RKO (cell line): ENCODE measurements at regions not wholly inside any gene's neighbourhood (a gene's known extent, or its start where the extent isn't known, plus 50 kb on each side); places are given as distances from the start of the nearest gene placed in this dataset.
A peak's percentile ranks its signal among the peaks of the same experiment; 100 is the strongest.
"Not testable (repeated sequence)": the region's sequence is repeated elsewhere in the genome, so short reads cannot be mapped to it uniquely, and the experiment has no call there.

Experiments used
- DNase-seq: peaks from one replicate; pipeline ENCODE4 v3.0.0-alpha.2; 2016; ENCODE audit warnings: low spot score

DNA sequence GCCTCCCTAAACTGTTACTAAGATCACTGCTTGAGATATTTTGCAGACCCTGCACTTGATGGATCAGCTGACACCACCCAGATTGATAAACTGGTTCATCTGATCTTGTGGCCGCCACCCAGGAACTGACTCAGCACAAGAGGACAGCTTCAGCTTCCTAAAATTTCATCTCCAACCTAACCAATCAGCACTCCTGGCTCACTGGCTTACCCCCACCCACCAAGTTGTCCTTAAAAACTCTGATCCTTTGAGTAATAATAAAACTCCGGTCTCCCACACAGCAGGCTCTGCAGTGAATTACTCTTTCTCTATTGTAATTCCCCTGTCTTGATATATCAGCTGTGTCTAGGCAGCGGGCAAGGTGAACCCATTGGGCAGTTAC, 174.8 kb downstream of the UTP18 start:
- no peak for DNase-seq

DNA sequence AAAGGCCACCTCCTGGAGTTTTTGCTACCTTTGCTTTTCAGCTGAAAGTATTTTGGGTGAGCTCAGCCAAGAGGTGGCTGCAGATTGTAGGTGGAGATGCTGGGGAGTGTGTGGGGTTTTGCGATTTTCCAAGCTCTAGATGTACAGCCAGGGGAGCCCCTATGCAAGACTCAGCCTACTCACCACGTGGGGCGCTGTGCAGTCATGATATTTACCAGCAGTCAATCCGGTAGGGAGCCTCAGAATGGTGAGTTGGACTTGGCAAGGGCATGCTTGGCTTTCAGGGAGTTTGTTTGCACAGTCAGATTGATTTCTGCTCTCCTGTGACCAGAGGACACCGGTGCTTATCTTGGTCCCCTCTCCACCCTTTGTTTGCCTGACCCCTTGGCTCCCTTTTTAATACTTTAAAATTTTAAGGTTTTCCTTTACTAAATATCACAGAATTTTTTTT, 175.3 kb downstream of the UTP18 start:
- peak; percentile 78 for DNase-seq

DNA sequence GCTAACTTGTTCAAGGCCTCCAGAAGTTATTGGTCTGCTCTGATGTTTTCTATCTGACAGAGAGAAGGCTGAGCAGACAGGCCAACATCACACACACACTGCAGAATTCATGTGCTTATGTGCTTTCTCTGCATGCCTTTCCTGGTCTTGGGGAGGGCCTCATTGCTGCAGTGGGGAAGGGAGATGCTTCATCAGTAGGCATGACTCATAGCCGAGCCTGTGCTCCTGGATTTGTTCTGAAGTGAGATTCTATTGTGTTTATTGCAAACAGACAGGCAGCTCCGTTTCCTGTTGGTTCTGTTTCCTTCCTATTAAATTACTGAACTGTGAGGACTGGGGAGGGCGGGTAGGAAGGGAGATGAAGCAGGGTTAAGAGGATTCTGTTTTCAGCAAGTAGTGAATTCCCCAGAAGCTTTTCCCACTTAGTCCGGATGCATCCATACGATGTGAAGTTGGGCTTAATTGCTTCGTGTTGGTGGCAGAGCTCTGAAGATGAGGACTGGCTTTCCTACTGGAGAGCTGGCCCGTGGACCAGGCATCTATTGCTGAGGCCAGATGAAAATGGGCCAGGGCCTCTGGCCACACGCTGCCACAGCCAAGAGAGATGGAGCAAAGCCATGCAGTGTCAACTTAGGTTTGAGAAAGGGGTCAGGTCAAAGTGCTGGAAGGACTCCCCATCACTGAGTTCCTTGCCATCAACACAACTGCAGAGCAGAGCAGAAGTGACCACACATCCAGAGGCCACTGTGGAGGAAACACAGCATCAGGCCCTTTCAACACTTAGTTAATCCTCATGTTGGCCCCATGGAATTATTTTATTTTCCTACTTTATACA, 179.3 kb downstream of the UTP18 start:
- peak; percentile 25 for DNase-seq

DNA sequence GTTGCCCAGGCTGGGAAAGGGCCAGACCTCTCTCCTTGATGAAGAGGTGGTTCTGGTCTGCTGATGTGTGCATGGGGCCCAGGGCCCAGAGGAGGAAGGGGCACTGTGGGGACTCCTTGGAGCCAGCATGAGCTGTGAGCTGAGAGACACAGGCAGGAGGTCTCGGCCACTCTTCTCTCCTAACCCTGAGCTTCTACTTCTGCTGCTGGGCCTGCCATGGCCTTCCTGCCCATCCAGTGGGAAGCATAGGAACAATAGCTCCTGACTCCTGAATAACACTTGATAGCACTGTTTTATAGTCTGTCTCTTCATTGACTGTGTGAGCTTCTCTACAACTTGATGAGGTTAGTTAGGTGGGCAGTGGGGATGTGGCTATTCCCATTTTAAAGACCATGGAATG, 181.1 kb downstream of the UTP18 start:
- no peak for DNase-seq

DNA sequence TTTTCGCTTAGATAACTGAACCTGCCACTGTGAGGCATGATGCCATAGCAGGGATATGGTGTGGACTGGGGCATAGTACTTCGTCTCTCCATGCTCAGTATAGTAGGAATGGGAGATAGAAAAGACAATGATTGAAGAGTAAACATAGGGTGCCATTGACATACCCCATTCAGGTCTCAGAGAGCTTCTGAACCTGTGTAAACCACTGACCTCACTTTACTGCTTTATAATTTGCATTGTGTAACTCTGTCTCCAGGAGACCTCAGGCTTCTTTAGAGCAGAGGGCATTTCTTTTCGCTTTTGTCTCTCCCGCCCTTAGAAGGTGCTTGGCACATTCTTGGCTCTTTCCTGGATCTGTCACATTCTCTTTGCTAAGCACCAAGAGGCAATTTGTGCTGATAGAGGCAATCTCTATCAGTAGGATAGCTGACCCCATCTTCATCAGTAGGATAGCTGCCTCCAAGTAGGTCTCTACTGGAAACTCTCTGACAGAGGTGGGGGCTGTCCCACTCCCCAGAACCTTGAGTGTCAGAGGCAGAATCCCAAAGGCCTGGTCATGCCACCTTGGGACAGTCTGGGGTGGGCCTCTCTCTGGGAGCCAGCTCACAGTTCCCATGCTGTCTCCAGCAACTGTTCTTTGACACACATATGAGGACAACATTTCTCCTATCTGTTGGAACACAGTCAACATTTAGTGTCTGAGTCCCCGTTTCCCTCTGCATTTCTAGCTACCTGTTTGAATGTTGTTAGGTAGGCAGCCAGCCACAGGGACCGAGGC, 181.9 kb downstream of the UTP18 start:
- no peak for DNase-seq

DNA sequence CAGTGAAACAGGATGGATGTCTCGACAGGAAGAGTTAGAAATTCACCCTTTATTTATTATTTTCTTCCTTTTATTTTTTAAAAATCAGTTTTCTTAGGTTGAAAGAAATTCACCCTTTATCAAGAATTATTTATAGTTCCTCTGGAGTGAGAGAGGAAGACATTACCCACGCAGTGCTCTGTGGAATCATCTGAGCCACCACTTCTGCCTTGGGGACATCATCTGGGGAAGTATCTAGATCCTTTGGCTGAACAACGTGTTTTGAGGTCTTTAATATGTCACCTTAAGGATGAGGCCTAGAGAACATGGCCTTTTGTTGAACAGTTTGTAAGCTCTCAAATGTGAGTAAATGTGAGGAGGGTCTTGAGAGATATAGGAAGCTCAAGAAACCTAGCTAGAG, 183.3 kb downstream of the UTP18 start:
- DNase-seq = no peak

DNA sequence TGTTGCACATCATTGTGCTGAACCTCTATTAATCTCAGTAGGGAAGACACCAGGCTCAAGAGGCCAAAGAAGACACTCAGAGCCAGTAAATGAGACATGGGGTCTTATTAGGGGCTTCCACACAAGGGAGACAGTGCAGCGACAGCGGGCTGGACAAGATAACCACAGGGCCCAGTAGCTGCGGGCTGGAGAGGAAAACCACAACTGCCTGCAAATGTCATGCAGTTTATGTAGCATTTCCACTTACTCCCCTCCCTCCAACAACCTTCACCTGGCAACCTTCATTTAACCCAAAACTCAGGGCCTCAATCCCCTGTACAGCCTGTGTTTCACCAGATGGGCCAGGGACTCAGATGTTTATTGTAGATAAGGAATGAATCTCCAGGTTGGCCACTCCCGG, 185.6 kb downstream of the UTP18 start:
- DNase-seq = no peak

DNA sequence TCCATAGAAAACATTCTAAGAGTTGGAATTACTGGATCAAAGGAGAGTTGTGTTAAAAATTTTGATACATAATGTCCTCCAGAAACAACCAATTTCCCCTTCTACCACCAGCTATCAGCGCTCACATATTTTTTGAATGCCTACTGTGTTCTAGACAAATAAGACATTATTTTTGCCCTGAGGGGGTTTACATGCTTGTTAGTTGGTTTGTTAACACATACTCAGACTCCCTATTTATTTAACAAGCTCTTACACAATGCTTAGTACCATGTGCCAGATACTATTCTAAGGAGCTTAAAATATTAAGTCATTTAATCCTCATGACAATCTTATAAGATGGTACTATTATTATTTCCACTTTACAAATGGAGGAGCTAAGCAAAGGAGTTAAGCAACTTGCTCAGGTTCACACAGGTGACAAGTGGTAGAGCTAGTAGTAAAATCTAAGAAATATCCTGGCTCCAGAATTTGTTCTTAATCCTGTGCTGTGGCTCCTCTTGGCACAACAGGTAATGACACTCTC, 194.2 kb downstream of the UTP18 start:
- no peak for DNase-seq

DNA sequence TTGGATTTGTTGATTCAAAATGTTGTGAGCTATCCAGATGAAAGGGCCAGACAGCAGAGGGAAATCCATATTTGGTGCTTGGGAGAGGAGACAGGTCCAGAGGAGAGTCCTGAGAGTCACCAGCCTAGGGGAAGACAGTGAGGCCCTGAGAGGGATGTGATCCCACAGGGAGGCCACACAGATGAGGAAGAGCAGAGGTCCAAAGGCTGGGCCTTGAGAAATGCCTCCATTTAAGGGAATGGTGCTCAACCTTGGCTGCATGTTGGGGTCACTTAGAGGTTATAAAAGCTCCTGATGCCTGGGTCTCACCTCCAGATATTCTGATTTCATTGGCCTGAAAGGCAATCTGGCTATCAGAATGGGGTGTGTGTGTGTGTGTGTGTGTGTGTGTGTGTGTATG, 194.9 kb downstream of the UTP18 start:
- DNase-seq = no peak

DNA sequence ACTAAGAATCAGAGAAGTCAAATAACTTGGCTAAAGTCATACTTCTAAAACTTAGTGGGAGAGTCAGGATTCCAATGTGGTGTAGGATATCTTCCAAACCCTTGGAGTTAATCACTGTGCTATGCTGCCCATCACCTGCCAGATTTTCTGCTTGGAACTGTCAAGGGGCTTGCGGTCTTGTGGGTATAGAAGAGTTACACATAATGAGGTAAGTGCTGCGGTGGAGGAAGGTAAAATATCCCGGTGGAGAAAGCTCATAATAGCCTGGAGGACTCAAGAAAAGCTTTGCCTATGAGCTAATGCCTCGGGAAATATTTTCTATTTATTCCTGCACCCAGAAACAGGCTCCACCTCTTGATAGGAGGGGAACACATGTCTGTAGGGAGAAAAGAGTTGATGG, 195.6 kb downstream of the UTP18 start:
- DNase-seq = no peak

DNA sequence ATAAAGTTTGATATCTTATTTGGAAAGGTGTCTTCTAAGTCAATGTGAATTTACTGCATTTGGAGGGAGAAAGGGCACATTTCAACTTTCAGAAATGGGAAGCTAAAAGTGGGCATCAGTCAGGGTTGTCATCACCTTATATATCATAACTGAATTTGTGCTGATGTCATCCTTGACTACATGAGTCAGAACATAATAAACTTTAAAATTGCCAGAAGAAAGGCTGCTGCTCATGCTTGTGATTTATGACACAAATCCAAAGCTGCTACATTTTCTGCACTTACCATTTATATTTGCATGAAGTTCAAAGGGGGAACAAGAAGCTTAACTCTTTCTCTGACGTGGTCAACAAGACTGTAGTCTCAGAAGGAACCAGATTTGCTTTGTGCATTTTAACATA, 196.6 kb downstream of the UTP18 start:
- DNase-seq = peak; percentile 48

DNA sequence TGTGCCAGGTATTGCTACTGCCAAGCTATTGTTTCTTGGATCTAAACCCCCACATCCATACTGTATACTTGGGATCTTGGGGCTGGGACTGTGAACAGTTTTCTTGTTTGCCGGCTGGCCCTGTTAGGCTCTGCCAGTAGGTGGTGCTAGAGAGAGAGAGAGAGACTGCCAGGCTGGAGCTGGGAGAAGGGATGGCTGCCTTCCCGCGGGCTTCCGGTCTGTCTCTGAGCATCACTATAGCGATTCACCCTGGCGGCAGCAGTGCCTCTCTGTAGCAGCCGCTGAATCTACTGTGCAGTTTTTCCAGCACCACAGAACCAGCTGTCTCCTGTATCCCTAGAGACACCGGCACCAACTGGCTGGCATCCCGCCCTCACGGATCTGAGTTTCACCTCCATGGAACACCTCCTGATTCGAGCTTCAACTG, 201.2 kb downstream of the UTP18 start:
- peak; percentile 79 for DNase-seq

DNA sequence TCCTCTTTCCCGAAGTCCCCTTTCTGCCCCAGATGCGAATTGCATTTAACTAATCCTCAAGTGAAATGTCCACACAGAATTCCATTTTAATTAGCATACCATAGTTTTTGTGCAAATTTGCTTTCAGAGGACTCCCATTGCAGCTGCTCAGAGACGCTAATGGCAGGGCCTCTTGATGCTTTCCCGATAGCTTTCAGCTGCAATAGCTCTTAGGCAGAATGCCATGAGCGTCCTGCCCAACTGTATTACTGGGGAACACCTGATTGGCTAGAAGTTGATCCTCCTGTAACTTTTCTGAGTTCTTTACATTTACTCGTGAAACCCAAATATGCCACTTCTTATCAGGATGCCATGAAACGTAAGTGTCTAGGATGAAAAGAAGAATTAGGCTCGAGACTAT, 203.0 kb downstream of the UTP18 start:
- DNase-seq = no peak

DNA sequence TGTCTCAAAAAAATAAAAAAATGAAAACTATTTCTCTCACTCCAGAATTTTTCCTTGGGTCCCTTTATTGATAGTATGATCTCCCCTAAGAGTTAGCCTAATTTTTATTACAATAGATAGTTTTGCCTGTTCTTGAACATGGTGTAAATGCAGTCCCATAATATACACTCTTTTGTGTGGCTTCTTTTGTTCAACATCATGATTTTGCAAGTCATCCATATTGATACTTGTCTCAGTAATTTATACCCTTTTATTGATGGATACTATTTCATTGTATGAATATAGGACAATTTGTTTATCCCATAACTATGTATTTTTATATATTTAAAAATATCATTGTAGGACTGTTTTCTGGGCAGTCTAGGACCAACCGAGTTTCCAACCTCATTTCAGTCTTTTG, 207.0 kb downstream of the UTP18 start:
- no peak for DNase-seq

DNA sequence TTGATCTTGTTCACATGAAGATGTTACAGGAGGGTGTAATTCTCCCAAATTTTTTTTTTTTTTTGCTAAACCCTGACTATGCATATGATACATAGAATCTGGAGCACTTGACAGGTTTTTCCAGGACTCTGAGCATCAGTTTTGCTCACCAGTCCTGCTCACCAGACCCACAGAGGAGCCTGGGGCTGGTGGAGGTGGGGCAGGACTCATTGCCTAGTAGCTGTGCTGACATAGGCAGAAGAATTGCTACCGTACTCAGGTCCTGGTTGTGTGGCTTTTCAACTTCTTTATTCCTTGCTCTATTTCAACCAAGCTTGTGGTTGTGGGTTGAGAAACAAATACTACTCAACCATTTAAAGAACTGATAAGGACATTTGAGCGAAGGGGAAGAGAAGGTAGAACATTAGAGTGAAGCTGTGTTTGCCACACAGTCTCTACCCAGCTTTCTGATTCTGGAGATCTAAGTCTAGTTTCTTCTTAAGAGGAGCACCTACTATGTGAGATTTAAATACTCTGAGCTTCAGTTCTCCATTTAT, 212.4 kb downstream of the UTP18 start:
- DNase-seq = no peak

DNA sequence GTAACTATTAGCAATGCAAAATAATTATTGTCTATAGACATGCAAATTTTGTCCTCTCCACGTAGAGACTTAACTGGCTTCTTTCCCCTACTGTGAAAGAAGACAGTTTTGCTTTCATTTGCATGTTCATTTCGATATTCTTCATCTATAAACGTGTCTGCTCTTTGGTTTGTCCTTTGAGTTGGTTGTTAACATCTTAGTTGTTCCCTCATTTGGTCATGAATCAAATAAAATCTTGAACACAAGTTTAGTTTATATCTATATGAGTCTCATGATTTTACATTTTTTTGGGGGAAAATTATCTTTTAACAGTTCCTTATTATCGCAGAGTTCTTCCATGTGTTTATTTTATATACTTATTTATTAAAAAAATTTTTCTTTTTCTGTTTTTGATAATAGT, 214.4 kb downstream of the UTP18 start:
- DNase-seq = no peak

DNA sequence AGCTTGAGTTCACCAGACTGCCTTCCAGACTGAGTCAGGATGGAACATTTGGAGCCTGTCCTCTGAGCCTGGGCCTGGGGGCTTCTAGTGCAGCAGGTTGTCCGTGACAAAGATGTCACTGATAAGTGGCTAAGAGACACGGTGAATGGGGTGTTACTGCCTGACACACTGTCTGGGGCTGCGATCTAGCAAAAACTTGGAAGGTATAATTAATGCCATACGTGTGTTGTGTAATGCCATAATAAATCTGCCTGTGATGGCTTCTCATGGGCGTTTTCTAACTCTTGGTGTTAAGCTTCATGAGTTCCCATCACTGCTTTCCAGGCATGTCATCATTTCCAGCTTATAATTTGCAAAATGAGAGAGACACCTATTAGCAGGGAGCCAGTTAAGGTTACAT, 215.4 kb downstream of the UTP18 start:
- DNase-seq = no peak

DNA sequence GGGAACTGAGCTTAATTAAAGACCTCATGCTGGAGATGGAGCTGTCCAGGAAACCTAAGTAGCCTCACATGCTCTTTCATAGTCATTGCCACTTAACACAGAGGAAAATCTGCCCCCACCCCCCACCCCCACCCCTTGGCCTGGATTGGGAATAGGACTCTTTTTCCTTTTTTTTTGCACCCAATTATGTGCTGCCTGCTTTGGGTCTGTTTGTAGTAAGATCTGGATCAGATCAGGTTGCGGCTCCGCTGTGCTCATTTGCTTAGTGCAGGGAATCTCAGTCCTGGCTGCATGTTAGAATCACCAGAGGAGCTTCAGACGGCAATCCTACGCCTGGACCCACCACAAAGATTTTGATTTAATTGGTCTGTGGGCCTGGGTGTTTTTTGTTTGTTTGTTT, 219.0 kb downstream of the UTP18 start:
- DNase-seq = no peak

DNA sequence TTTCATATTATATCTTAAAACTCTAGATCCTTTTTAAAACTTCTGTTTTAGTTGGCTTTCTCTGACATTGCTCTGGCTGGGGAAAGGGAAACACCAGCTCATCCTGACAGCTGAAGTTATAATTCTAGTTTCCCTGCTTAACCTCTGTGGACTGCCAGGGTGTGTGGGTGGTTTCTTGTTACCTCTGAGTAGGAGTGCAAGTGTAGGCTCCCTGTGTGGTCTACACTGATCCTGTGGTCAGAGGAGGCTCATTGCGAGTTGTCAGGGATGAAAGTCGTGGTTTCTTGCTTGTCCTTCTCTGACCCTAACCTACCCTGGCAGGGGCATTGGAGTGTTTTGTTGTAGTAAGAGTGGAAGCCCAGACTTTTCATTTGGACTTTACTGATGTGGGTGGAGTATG, 221.0 kb downstream of the UTP18 start:
- DNase-seq = no peak

DNA sequence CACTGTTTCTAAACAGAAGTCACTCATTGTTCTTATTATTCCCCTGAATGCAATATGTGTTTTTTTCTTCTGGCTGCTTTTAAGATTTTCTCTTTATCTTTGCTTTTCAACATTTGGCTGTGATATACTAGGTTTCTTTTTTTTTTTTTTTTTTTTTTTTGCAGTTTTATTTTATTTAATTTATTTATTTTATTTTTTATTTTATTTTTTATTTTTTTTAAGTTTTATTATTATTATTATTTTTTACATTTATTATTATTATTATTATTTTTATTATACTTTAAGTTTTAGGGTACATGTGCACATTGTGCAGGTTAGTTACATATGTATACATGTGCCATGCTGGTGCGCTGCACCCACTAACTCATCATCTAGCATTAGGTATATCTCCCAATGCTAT, 221.9 kb downstream of the UTP18 start:
- DNase-seq = not testable (repeated sequence)

DNA sequence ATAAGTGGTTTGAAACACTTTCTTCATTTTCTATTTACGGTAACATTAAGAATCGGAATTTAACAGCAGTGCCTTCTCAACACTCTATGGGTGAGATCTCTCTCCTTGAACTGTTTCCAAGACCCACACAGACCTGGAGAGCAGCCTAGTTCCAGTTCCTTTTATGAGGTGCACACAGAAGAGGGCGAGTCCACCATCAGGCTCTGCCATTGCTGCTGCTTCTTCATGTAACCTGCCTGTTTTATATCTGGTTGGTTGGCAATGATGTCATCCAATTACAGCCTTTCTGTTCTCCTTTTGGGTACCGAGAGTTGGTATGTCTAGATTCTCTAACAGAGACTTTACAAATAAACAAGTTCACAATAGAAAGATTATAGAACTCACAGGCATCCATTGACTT, 225.7 kb downstream of the UTP18 start:
- no peak for DNase-seq

DNA sequence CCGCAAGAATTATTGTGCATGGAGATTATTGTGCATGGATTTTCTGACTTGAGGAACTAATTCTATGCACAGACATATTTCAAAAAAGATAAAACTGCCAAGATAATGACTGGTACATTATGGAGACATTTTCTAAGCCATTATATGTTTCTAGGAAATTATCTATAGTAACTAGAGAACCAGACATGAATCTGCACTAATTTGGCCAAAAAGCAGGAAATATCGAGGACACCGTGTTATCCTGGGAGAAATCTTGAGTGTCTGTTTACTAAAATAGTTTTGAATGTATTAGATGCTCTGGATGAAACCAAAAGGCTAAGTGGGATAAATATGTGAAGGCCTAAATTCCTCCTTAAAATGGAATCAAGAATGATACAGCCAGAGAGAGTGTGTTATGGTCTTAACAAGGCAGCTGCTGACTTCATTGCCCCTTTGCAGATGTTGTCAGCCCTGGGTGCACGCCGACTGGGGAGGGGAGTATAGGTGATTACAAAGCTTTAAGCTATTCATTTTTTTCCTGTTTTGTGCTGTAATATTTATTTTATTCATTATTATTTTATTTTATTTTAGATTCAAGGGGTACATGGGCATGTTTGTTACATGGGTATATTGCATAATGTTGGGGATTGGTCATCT, 226.7 kb downstream of the UTP18 start:
- DNase-seq = no peak

DNA sequence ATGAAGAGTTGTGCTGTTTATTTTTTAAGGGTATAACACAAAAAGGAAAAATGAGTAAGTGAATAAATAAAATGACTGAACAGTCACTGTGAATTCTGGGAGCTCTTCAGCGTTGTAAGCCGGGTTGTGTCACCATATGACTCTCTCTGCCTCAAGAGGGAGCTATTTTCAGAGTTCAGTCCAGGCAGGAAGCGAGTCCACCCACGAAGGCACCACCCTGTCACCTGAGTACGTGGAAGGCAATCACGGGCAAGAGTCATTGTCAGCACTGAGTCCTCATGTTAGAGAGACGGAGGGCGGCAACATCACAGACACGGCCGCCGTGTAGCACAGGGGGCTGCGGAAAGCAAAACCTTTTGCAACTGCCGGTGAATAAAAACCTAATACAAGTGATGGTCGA, 227.6 kb downstream of the UTP18 start:
- peak; percentile 58 for DNase-seq
